Caco-2 (cell line): ENCODE measurements at regions not wholly inside any gene's neighbourhood (a gene's known extent, or its start where the extent isn't known, plus 50 kb on each side); places are given as distances from the start of the nearest gene placed in this dataset.

Experiments used
- BruUV-seq: library from RNA; stranded (reverse); fragments of 400-500 nt; replicated peaks from 2 replicates; lab custom pipeline; 2021; lab: Mats Ljungman, UMichigan
- CTCF ChIA-PET: fragments of 300-600 bp; sonication (Branson Sonifier 250); formaldehyde crosslinking; loops from one replicate; lab custom pipeline; 2022; ENCODE audit warnings: antibody characterized with exemption; lab: Charles Lee
- POLR2A ChIA-PET: fragments of 300-600 bp; sonication (Branson Sonifier 250); formaldehyde crosslinking; loops from one replicate; lab custom pipeline; 2022; ENCODE audit warnings: antibody characterized with exemption; lab: Charles Lee
- DNase-seq, 2 experiments: peaks; one replicate each; pipeline versions ENCODE4 v3.0.0 to v3.0.0-alpha.2; 2020 to 2022
- H3K27me3 ChIP-seq: replicated peaks from 2 replicates; pipeline ENCODE4 v1.6.0; 2011; ENCODE audit warnings: low read length; ENCODE audit not compliant: control insufficient read depth, insufficient read depth
- H3K36me3 ChIP-seq: 2 replicates; pipeline ENCODE4 v1.5.1; 2011; ENCODE audit warnings: low read length; ENCODE audit not compliant: control insufficient read depth, insufficient read depth
- H3K4me1 ChIP-seq: fragments of 250-450 bp; sonication (Bioruptor Pico); 2 replicates; pipeline ENCODE4 v1.5.1; 2020; ENCODE audit warnings: mild to moderate bottlenecking
- H3K4me3 ChIP-seq: 2 replicates; pipeline ENCODE4 v1.5.1; 2011; ENCODE audit warnings: low read depth, mild to moderate bottlenecking, control low read depth, low read length
- H3K9me3 ChIP-seq: fragments of 250-450 bp; sonication (Bioruptor Pico); 2 replicates; pipeline ENCODE4 v1.5.1; 2020; ENCODE audit warnings: mild to moderate bottlenecking, moderate library complexity
- H3K27ac Mint-ChIP-seq: one replicate; pipeline ENCODE4 v1.8.0; 2022; ENCODE audit warnings: mixed read lengths; ENCODE audit not compliant: unreplicated experiment
- H3K27me3 Mint-ChIP-seq: one replicate; pipeline ENCODE4 v1.8.0; 2022; ENCODE audit warnings: mixed read lengths; ENCODE audit not compliant: insufficient read depth, unreplicated experiment
- H3K36me3 Mint-ChIP-seq: one replicate; pipeline ENCODE4 v1.8.0; 2022; ENCODE audit warnings: mild to moderate bottlenecking, mixed read lengths; ENCODE audit not compliant: insufficient read depth, unreplicated experiment
- H3K4me1 Mint-ChIP-seq: one replicate; pipeline ENCODE4 v1.8.0; 2022; ENCODE audit warnings: low read depth, mixed read lengths; ENCODE audit not compliant: unreplicated experiment
- H3K4me3 Mint-ChIP-seq: one replicate; pipeline ENCODE4 v1.8.0; 2022; ENCODE audit warnings: mild to moderate bottlenecking, moderate library complexity, mixed read lengths; ENCODE audit not compliant: unreplicated experiment
- H3K9me3 Mint-ChIP-seq: one replicate; pipeline ENCODE4 v1.8.0; 2022; ENCODE audit warnings: mixed read lengths; ENCODE audit not compliant: unreplicated experiment
- CTCF ChIP-seq, 2 experiments: fragments of 200-600 bp in 1 of 2; IDR thresholded peaks; 1 replicate in 1 of 2; 2 replicates in 1 of 2; pipeline versions ENCODE4 v1.5.1 to v1.8.0; 2011 to 2022; ENCODE audit warnings: antibody characterized with exemption in 1 of 2, control low read depth in 1 of 2, inconsistent platforms in 1 of 2, low read depth in 1 of 2, low read length in 1 of 2, mild to moderate bottlenecking in 1 of 2, moderate library complexity in 1 of 2; ENCODE audit not compliant: insufficient read depth in 1 of 2, severe bottlenecking in 1 of 2, unreplicated experiment in 1 of 2
- intact Hi-C: fragments of 100-400 bp; cut with micrococcal nuclease; formaldehyde crosslinking; loops from one replicate; pipeline ENCODE4 v1.10.0; 2022; ENCODE audit not compliant: unreplicated experiment

GRCh38 chr20:11651138-11651537, 266.6 kb upstream of the BTBD3 start:
- no TSS peak for BruUV-seq
- ChIA-PET POLR2A (no interaction called here), CTCF (no interaction called here)
- Histone ChIP-seq H3K36me3 (no peaks in the 10 kb centered on the region), H3K27me3 (no peaks in the 10 kb centered on the region), H3K9me3 (no peaks in the 10 kb centered on the region), H3K4me3 (no peak overlapping the region), H3K4me1 (no peaks in the 10 kb centered on the region)
- Mint-ChIP-seq H3K4me3 (no peak overlapping the region), H3K9me3 (no peaks in the 10 kb centered on the region), H3K36me3 (no peaks in the 10 kb centered on the region), H3K4me1 (no peaks in the 10 kb centered on the region), H3K27ac (no peak overlapping the region), H3K27me3 (no peaks in the 10 kb centered on the region)
- no peak for DNase-seq
- no peak for TF ChIP-seq CTCF (IDR thresholded peaks at IDR 0.05; ENCODE audit: insufficient read depth in 1 of 2, low read depth in 1 of 2, low read length in 1 of 2, severe bottlenecking in 1 of 2, unreplicated experiment in 1 of 2)
- intact Hi-C loops, result no loop called here

- no TSS peak for BruUV-seq
- H3K36me3 Mint-ChIP-seq, result no peaks in the 10 kb centered on the region
- Histone ChIP-seq H3K27me3 (no peaks in the 10 kb centered on the region), H3K36me3 (no peaks in the 10 kb centered on the region), H3K9me3 (no peaks in the 10 kb centered on the region), H3K4me1 (no peaks in the 10 kb centered on the region), H3K4me3 (no peak overlapping the region)
- no peaks in the 10 kb centered on the region for H3K4me1 Mint-ChIP-seq
- no peaks in the 10 kb centered on the region for H3K27me3 Mint-ChIP-seq
- CTCF ChIA-PET, result no interaction called here
- no peak overlapping the region for H3K4me3 Mint-ChIP-seq
- H3K27ac Mint-ChIP-seq, result no peak overlapping the region
- TF ChIP-seq CTCF (IDR thresholded peaks at IDR 0.05; ENCODE audit: insufficient read depth in 1 of 2, low read depth in 1 of 2, low read length in 1 of 2, severe bottlenecking in 1 of 2, unreplicated experiment in 1 of 2), result no peak
- no peak for DNase-seq
- no peaks in the 10 kb centered on the region for H3K9me3 Mint-ChIP-seq
- POLR2A ChIA-PET, result no interaction called here
- intact Hi-C loops, result no loop called here
Observed at GRCh38 chr20:11651647-11652046, 266.0 kb upstream of the BTBD3 start.

GRCh38 chr20:11652128-11652527, 265.6 kb upstream of the BTBD3 start:
- Histone ChIP-seq H3K36me3 (no peaks in the 10 kb centered on the region), H3K9me3 (no peaks in the 10 kb centered on the region), H3K27me3 (no peaks in the 10 kb centered on the region), H3K4me3 (no peak overlapping the region), H3K4me1 (no peaks in the 10 kb centered on the region)
- DNase-seq, result no peak
- Mint-ChIP-seq H3K4me1 (no peaks in the 10 kb centered on the region), H3K27me3 (no peaks in the 10 kb centered on the region), H3K4me3 (no peak overlapping the region), H3K9me3 (no peaks in the 10 kb centered on the region), H3K36me3 (no peaks in the 10 kb centered on the region), H3K27ac (no peak overlapping the region)
- intact Hi-C loops, result no loop called here
- POLR2A ChIA-PET, result no interaction called here
- no peak for TF ChIP-seq CTCF (IDR thresholded peaks at IDR 0.05; ENCODE audit: insufficient read depth in 1 of 2, low read depth in 1 of 2, low read length in 1 of 2, severe bottlenecking in 1 of 2, unreplicated experiment in 1 of 2)
- no TSS peak for BruUV-seq
- CTCF ChIA-PET, result no interaction called here
